ENCODE measurements at regions not wholly inside any gene's neighbourhood (a gene's known extent, or its start where the extent isn't known, plus 50 kb on each side); places are given as distances from the start of the nearest gene placed in this dataset.
"Not testable (repeated sequence)": the region's sequence is repeated elsewhere in the genome, so short reads cannot be mapped to it uniquely, and the experiment has no call there.

DNA sequence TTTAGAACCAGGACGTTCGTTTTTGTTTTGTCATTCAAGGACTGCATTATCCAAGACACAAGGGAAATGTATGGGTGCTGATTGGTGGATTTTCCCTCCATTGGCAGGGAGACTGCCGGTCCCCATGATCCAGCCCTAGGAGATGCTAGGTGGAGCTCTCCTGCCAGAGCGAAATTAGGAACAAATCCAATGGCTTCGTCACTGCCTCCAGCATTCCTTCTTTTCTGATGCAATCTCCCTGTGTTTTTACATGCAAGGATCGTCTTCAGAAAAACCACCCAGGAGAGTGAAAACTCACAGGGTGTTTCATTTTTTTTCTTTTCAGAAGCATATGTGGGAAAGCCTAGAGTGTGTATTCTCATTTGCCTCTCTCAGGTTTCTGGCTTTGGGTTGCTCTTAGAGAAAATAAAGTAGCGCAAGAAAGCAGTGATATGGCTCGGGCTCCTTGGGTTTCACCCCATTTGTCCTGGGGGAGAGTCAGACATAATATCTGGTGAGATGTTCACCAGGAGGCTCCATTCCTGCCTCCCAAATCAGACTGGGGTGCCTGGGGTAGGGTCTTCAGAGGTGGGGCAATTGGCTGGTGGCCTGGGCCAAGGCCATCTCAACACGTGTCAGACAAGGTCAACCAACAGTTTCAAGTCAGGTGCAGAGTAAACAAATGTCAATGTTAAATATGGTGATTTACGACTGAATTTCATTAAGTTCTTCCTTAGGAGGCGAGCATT, 450.9 kb upstream of the MKI67 start:
- H3K9me3 Mint-ChIP-seq (ENCODE audit: insufficient read depth) = no peaks in the 10 kb centered on the region
- DNase-seq (no peak), ATAC-seq (no peak)
- no peaks in the 10 kb centered on the region for H3K4me1 Mint-ChIP-seq (ENCODE audit: low read depth)
- no peak overlapping the region for H3K4me3 Mint-ChIP-seq
- H3K27me3 Mint-ChIP-seq (ENCODE audit: low read depth) = peaks cover 2% of the 10 kb centered on the region
- POLR2A ChIA-PET = no interaction called here
- CTCF ChIA-PET = no interaction called here
- H3K27ac Mint-ChIP-seq = no peak overlapping the region
- no peaks in the 10 kb centered on the region for H3K36me3 Mint-ChIP-seq (ENCODE audit: low read depth)

DNA sequence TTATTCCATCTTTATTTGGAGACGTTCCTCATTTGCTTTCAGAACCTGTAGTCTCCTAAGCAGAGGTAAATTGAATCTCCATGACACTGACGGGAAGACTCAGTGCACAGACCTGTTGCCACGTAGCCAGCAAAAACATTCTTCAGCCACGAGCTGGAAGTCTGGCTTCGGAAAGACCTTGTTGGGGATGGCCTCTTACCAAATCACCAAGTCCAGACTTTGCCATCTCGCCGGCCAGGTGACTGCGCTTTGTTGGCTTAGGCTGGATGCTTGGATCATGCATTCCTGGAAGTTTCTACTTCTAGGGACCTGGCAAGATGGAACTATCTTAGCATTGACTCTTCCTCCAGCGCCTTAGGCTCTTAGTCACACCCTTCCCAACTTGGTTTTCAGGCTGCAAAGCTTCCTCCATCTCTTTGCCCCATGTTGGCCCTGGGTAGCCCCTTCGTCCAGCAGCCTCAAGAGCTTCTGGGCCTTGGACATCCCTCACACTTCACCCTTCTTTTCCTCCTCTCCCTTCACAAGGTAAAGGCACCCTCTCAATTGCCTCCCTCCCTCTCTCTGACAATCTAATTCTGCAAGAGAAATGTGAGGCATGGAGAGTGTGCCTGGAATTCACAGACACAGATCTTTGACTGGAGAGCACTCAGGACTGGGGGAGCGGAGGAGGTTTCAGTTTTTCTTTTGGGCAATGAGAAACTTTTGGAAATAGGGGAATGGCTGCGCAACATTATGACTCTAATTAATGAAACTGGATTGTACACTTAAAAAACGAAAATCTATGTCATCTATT, 451.9 kb upstream of the MKI67 start:
- Mint-ChIP-seq H3K4me1 (ENCODE audit: low read depth) (no peaks in the 10 kb centered on the region), H3K36me3 (ENCODE audit: low read depth) (no peaks in the 10 kb centered on the region), H3K27ac (no peak overlapping the region), H3K9me3 (ENCODE audit: insufficient read depth) (no peaks in the 10 kb centered on the region), H3K4me3 (no peak overlapping the region), H3K27me3 (ENCODE audit: low read depth) (peaks cover 2% of the 10 kb centered on the region)
- ATAC-seq (no peak), DNase-seq (no peak)
- CTCF ChIA-PET = no interaction called here
- POLR2A ChIA-PET = no interaction called here

DNA sequence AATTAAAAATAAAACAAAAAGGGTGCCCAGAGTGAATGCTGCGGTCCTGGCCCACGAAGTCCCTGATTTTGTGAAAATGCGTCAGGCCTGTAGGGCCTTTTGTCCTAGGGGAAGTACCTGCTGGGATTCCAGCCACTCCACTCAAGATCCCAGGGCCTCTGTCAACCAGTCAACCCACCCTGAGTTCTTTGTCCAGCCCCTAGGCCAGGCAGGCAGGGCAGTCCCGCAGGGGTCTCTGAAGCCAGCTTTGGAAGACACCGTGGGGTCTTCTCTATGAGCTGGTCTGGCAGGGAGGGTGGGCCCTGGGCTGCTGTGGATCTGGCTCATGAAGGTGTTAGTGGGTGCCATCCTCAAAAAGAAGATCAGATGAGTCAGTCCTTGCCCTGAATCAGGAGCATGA, 452.5 kb upstream of the MKI67 start:
- ATAC-seq (no peak), DNase-seq (no peak)
- Mint-ChIP-seq H3K36me3 (ENCODE audit: low read depth) (no peaks in the 10 kb centered on the region), H3K9me3 (ENCODE audit: insufficient read depth) (no peaks in the 10 kb centered on the region), H3K4me3 (no peak overlapping the region), H3K27ac (no peak overlapping the region), H3K4me1 (ENCODE audit: low read depth) (no peaks in the 10 kb centered on the region), H3K27me3 (ENCODE audit: low read depth) (peaks cover 2% of the 10 kb centered on the region)
- POLR2A ChIA-PET = no interaction called here
- CTCF ChIA-PET = no interaction called here

DNA sequence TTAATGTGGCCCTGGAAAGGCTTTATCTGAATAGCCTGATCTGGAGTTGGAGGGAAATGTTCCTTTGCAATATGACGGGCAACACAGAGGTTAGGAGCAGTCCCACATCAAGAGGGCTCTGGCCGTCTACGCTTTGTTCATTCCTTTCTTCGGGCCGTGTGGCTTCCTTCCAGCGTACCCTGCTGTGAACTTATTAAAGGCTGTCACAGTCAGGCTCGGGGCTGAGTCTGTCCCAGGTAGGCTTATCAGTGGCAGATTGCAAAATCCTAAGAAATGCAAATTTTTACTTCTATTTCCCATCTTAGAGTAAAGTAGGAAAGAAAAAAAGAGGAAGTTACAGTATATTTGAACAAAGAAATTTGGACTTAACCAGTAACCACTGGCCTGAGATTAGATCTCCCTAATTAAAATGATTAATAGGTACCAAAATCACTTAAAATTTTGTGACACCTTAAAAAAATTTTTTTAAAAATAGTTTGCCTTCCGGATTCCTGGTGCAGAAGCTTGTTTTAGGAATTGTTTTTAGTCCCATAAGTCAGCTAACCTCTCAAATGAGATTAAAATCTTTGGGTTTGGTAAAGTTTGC, 453.1 kb upstream of the MKI67 start:
- no peak overlapping the region for H3K4me3 Mint-ChIP-seq
- DNase-seq (no peak), ATAC-seq (no peak)
- H3K36me3 Mint-ChIP-seq (ENCODE audit: low read depth) = no peaks in the 10 kb centered on the region
- no peaks in the 10 kb centered on the region for H3K4me1 Mint-ChIP-seq (ENCODE audit: low read depth)
- peaks cover 2% of the 10 kb centered on the region for H3K27me3 Mint-ChIP-seq (ENCODE audit: low read depth)
- ChIA-PET POLR2A (no interaction called here), CTCF (no interaction called here)
- no peak overlapping the region for H3K27ac Mint-ChIP-seq
- no peaks in the 10 kb centered on the region for H3K9me3 Mint-ChIP-seq (ENCODE audit: insufficient read depth)

DNA sequence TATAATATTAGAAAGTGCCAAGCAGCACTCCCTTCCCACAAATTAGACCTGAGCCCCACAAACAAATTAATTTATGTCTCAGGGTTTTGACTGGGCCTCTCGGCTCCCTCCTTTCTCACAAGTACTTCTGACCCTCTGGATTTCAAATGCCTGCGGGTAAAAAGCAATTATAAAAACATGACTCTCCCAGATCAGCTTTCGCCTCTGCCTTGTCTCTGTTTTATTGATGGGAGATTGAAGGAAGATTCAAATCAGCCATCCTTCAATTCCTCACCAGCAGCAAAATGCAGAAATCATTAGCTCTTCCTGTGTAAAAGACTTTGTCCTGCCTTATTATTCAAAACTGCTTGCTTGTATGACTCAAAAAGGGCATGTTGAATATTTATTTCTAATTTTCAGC, 453.7 kb upstream of the MKI67 start:
- H3K27ac Mint-ChIP-seq = no peak overlapping the region
- no peaks in the 10 kb centered on the region for H3K9me3 Mint-ChIP-seq (ENCODE audit: insufficient read depth)
- ATAC-seq (no peak), DNase-seq (no peak)
- no peaks in the 10 kb centered on the region for H3K4me1 Mint-ChIP-seq (ENCODE audit: low read depth)
- peaks cover 2% of the 10 kb centered on the region for H3K27me3 Mint-ChIP-seq (ENCODE audit: low read depth)
- CTCF ChIA-PET = no interaction called here
- no peak overlapping the region for H3K4me3 Mint-ChIP-seq
- H3K36me3 Mint-ChIP-seq (ENCODE audit: low read depth) = no peaks in the 10 kb centered on the region
- POLR2A ChIA-PET = no interaction called here

DNA sequence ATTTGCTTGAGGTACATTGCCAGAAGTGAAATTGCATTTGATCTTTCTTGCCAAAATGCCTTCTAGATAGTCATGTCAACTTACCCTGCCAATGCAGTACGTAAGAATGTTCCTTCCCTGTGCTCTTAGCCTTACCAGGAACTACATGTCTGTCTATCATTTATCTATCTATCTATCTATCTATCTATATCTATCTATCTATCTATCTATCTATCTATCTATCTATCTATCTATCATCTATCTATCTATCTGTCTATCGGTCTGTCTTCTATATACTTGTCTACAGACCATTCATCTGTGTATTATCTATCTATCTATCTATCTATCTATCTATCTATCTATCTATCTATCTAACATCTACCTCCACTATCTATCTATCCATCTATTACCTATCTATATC, 456.9 kb upstream of the MKI67 start:
- ATAC-seq; DNase-seq; H3K4me3 Mint-ChIP-seq; H3K27ac Mint-ChIP-seq; H3K27me3 Mint-ChIP-seq (ENCODE audit: low read depth); H3K4me1 Mint-ChIP-seq (ENCODE audit: low read depth); H3K36me3 Mint-ChIP-seq (ENCODE audit: low read depth); H3K9me3 Mint-ChIP-seq (ENCODE audit: insufficient read depth); CTCF ChIA-PET; POLR2A ChIA-PET: not testable (repeated sequence)

DNA sequence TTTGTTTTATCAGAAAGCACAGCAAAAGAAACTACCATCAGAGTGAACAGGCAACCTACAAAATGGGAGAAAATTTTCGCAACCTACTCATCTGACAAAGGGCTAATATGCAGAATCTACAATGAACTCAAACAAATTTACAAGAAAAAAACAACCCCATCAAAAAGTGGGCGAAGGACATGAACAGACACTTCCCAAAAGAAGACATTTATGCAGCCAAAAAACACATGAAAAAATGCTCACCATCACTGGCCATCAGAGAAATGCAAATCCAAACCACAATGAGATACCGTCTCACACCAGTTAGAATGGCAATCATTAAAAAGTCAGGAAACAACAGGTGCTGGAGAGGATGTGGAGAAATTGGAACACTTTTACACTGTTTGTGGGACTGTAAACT, 460.4 kb upstream of the MKI67 start:
- H3K27ac Mint-ChIP-seq; H3K36me3 Mint-ChIP-seq (ENCODE audit: low read depth); H3K4me3 Mint-ChIP-seq; DNase-seq; ATAC-seq; H3K9me3 Mint-ChIP-seq (ENCODE audit: insufficient read depth); H3K4me1 Mint-ChIP-seq (ENCODE audit: low read depth); POLR2A ChIA-PET; CTCF ChIA-PET; H3K27me3 Mint-ChIP-seq (ENCODE audit: low read depth): not testable (repeated sequence)

DNA sequence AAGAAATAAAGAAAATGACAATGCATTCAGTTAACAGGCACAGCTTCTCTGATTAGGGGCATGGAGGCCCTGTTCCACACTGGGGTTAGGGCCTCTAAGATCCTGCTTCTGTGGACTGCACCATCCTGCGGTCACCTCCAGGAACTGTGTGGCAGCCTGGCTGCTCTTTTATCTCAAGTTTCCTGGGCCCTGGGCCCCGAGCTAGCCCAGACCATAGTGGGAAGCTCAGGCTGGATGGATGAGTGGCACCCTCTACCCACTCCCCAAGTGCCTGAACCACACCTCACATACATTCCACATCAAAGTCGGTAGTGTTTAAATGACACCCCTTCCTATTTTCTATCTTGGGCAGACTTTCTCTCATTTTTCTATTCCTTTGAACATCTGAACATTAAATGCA, 461.5 kb upstream of the MKI67 start:
- Mint-ChIP-seq H3K27me3 (ENCODE audit: low read depth) (no peaks in the 10 kb centered on the region), H3K36me3 (ENCODE audit: low read depth) (no peaks in the 10 kb centered on the region), H3K4me1 (ENCODE audit: low read depth) (no peaks in the 10 kb centered on the region), H3K4me3 (no peak overlapping the region), H3K9me3 (ENCODE audit: insufficient read depth) (no peaks in the 10 kb centered on the region), H3K27ac (no peak overlapping the region)
- ATAC-seq (no peak), DNase-seq (no peak)
- ChIA-PET CTCF (no interaction called here), POLR2A (no interaction called here)

DNA sequence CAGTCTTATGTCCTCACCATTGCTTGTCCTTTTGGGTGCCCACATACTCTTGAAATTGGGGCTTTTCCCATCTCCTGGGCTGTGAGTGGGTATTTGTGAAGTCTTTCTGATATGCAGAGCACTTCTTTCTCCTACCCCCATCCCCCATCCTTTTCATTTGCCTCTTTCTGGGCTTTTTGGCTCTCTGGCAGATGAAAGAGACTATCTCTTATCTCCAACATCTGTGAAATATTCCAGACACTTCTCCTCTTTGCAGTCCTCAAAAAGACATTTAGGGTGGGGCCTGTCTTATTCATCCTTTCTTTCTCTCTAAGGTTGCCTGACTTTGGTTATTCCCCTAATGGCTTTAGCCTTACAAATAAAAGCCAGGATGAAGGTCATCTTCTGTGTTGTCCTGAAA, 462.2 kb upstream of the MKI67 start:
- POLR2A ChIA-PET = no interaction called here
- Mint-ChIP-seq H3K36me3 (ENCODE audit: low read depth) (no peaks in the 10 kb centered on the region), H3K9me3 (ENCODE audit: insufficient read depth) (no peaks in the 10 kb centered on the region), H3K4me1 (ENCODE audit: low read depth) (no peaks in the 10 kb centered on the region), H3K27ac (no peak overlapping the region), H3K27me3 (ENCODE audit: low read depth) (no peaks in the 10 kb centered on the region), H3K4me3 (no peak overlapping the region)
- ATAC-seq (no peak), DNase-seq (no peak)
- CTCF ChIA-PET = no interaction called here

DNA sequence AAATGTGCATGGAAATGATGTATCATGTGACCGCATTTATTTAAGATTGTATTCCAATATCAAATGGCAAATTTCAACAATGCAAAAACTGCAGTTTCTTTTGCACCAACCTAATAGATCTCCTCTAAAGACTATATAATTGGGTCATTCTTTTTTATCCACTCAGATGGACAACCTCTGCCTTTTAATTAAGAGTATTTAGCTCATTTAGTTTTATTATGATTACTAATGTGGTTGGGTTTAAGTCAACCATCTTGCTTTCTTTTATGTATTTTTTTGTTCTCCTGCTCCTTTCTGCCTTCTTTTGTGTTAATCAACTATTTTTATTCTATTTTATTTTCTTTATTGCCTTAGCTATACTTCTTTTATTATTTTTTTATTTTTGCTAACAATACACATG, 468.5 kb upstream of the MKI67 start:
- Mint-ChIP-seq H3K9me3 (ENCODE audit: insufficient read depth) (no peaks in the 10 kb centered on the region), H3K36me3 (ENCODE audit: low read depth) (no peaks in the 10 kb centered on the region), H3K4me3 (no peak overlapping the region), H3K27me3 (ENCODE audit: low read depth) (no peaks in the 10 kb centered on the region), H3K27ac (no peak overlapping the region), H3K4me1 (ENCODE audit: low read depth) (no peaks in the 10 kb centered on the region)
- ATAC-seq = no peak
- ChIA-PET POLR2A (no interaction called here), CTCF (no interaction called here)
- DNase-seq = no peak

DNA sequence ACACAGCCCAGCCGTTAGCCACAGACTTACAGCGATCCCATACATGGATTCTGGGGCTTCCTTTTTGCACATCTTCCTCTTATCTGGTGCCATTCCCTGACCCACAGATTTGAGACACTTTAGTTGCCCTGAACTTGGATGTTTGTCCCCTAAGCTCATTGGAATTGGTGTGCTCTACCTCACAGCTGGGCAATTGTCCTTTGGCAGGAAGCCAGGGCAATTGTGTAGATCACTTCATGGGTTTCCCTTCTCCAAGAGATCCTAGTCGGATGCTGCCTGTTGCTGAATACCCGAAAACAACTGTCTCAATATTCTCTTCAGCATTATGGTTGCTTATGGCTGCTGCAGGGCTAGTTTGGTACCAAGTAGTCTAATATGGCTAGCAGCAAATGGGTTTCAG, 470.7 kb upstream of the MKI67 start:
- no peak overlapping the region for H3K27ac Mint-ChIP-seq
- POLR2A ChIA-PET = no interaction called here
- H3K4me3 Mint-ChIP-seq = no peak overlapping the region
- H3K36me3 Mint-ChIP-seq (ENCODE audit: low read depth) = no peaks in the 10 kb centered on the region
- DNase-seq = no peak
- ATAC-seq = no peak
- H3K27me3 Mint-ChIP-seq (ENCODE audit: low read depth) = peaks cover 3% of the 10 kb centered on the region
- H3K9me3 Mint-ChIP-seq (ENCODE audit: insufficient read depth) = no peaks in the 10 kb centered on the region
- no peaks in the 10 kb centered on the region for H3K4me1 Mint-ChIP-seq (ENCODE audit: low read depth)
- CTCF ChIA-PET = no interaction called here

DNA sequence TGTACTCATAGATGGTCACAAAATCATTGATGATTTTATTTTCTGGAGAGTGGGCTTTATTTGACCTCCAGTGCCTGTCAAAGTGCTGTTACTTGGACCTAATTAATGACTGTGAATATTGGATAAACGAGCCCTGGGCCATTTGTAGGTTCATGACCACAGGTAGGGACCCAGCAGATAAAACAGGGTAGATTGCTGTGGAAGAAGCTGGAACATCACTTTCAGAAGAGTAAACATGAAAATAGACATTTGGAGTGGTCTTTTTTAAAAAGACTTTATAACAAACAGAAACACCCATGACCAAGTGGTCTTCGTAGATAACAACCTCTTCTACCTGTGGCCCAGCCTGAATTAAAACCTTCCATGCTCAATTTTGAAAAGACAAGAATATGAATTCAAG, 472.8 kb upstream of the MKI67 start:
- Mint-ChIP-seq H3K9me3 (ENCODE audit: insufficient read depth) (no peaks in the 10 kb centered on the region), H3K27ac (no peak overlapping the region)
- CTCF ChIA-PET = no interaction called here

More for the DNA sequence above, 472.8 kb upstream of the MKI67 start:
- Mint-ChIP-seq H3K36me3 (ENCODE audit: low read depth) (no peaks in the 10 kb centered on the region), H3K4me1 (ENCODE audit: low read depth) (no peaks in the 10 kb centered on the region), H3K4me3 (no peak overlapping the region), H3K27me3 (ENCODE audit: low read depth) (peaks cover 3% of the 10 kb centered on the region)
- POLR2A ChIA-PET = no interaction called here
- ATAC-seq = no peak
- DNase-seq = no peak
